Fibroblast of pulmonary artery (primary cell): ENCODE measurements at regions not wholly inside any gene's neighbourhood (a gene's known extent, or its start where the extent isn't known, plus 50 kb on each side); places are given as distances from the start of the nearest gene placed in this dataset.

Experiments used
- DNase-seq: peaks from one replicate; pipeline ENCODE4 v3.0.0-alpha.2; 2010; ENCODE audit warnings: low read depth
- H3K4me3 ChIP-seq: replicated peaks from 2 replicates; pipeline ENCODE4 v1.5.1; 2011; ENCODE audit warnings: low read depth, mild to moderate bottlenecking, control low read depth, low read length, moderate library complexity
- TF ChIP-seq, protein P1 (sequence below): IDR thresholded peaks from 2 replicates; pipeline ENCODE4 v1.5.1; 2011; ENCODE audit warnings: mild to moderate bottlenecking, control low read depth, low read length, inconsistent platforms; ENCODE audit errors: missing control alignments

DNA sequence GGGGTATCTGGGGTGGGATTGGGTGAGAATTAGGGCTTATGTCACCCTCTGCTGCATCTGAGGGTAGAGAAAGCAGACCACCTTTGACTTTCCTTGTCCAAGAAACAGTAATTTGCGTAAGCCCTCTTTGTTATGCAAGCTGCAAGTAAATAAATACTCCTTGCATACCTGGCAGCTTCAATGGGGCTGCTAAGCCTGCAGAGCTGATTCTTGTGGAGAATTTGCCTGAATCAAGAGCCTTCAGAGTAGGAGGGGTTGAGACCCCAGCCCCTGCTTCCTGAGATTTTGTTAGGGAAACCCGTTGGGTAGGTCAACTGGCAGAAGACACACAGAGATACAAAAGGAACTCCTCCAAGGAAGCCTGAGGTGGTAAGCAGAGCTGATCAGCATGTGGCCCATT is 515.1 kb downstream of the DMAC1 start:
- H3K4me3 ChIP-seq, result no peak overlapping the region
- no peak for DNase-seq
- TF ChIP-seq, protein P1, sequence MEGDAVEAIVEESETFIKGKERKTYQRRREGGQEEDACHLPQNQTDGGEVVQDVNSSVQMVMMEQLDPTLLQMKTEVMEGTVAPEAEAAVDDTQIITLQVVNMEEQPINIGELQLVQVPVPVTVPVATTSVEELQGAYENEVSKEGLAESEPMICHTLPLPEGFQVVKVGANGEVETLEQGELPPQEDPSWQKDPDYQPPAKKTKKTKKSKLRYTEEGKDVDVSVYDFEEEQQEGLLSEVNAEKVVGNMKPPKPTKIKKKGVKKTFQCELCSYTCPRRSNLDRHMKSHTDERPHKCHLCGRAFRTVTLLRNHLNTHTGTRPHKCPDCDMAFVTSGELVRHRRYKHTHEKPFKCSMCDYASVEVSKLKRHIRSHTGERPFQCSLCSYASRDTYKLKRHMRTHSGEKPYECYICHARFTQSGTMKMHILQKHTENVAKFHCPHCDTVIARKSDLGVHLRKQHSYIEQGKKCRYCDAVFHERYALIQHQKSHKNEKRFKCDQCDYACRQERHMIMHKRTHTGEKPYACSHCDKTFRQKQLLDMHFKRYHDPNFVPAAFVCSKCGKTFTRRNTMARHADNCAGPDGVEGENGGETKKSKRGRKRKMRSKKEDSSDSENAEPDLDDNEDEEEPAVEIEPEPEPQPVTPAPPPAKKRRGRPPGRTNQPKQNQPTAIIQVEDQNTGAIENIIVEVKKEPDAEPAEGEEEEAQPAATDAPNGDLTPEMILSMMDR, result no peak

- no peak for DNase-seq
- no peak overlapping the region for H3K4me3 ChIP-seq
- TF ChIP-seq, protein P1, result no peak
Observed at GRCh38 chr9:7284117-7284516, 515.5 kb downstream of the DMAC1 start.

DNA sequence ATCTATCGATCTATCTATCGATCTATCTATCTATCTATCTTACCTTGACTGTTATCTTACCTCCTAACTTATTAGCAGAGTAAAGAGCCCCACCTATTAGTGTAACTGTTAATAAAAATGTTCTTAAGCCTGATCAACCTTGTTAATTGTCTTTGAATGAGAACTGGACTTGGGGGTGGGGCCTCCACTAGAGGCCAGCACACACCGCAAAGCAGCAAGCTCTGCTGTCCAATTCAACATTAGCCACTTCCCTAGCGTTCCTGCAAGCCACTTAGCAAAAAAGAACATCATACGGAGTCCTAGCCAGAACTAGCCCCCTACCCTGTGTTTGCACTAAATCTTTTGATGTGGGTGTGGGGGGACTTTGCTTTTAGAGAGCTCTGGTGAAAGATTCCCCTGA is 515.8 kb downstream of the KDM4C start:
- TF ChIP-seq, protein P1, result peak; percentile 68
- H3K4me3 ChIP-seq, result no peak overlapping the region
- peak; percentile 60 for DNase-seq

DNA sequence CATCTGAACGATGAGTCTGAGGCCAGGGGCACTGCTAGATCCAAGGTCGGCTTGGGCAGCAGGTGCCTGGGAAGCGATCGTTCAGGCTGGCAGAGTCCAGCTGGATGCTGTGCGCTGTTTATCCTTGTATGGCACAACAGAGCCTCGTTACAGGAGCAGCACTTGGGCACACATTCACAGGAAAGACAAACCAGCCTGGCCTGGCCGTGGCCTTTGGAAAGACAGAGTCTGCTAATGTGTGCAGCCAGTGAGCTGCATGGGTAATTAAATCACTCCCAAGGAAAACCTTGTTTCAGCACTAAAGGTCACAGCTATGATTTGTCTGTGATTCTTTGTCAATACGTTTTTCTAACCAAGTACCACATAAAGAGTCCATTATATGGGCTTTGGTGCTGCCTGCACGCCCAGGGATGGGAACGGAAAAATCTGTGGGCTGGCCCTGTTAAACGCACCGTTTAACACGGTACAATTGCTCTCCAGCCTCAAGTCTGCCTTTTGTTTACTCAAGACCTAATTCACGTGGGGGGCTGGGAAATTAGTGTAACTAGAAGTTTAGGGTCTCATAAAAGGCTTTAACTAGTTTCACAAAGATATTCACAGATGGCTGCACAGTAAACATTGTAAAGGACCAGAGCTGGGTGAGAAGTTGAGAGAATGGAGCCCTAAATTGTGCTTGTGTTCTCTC is 509.3 kb downstream of the KDM4C start:
- no peak for DNase-seq
- TF ChIP-seq, protein P1, result no peak

DNA sequence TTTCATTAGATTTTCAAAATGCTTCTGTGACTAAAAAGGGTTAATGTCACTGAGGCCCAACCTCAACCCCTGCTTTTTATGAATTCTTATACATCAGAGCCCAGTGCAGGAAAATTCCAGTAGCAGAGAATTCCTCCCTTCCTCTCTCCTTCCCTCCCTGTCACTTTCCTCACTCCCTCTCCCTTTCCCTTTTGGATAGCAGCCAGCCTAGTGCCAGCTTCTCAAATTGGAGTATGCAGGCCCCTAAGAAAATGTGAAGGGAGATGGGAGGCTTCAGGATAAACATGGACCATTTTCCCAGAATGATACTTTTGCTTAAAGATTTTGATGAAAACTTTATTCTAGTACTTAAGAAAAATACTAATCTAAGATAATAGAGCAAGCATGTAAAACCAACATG is 507.4 kb downstream of the KDM4C start:
- no peak overlapping the region for H3K4me3 ChIP-seq
- no peak for DNase-seq
- TF ChIP-seq, protein P1, result no peak

More for the DNA sequence above, 509.3 kb downstream of the KDM4C start:
- H3K4me3 ChIP-seq, result no peak overlapping the region

DNA sequence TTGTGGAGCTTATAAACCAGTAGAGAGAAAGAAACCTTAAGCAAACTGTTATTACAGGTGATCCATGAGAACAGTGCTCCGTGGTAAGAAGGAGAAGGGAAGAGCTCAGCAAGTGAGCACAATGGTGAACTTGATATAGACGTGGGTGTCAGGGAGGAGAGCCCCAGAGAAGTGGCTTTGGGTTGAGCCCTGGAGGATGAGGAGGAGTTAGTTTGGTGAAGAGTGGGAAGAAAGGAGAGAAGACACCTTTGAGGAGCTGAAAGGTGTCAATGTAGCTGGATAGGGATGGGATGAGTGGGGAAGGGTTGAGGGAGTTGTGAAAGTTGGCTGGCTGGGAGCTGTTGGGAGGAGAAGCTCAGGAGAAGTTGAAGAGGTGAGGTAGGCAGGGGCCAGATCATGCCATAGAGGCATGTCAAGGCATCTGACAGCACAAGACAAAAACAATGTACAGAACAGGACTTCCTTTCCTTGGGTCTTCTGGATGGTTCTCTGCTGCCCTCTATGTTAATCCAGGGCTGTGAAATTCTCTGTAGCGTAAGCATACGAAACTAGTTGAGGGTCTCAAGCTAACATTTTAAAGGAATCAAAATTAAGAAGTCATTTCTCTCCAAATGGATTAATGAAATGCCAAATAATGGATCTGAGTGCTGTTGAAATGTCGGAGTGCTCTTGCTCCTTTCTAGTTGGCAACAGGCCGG is 501.9 kb downstream of the KDM4C start:
- DNase-seq, result peak; percentile 1
- H3K4me3 ChIP-seq, result no peak overlapping the region
- TF ChIP-seq, protein P1, result peak; percentile 16
